ENCODE measurements at regions not wholly inside any gene's neighbourhood (a gene's known extent, or its start where the extent isn't known, plus 50 kb on each side); places are given as distances from the start of the nearest gene placed in this dataset.

- TF ChIP-seq, protein P1, sequence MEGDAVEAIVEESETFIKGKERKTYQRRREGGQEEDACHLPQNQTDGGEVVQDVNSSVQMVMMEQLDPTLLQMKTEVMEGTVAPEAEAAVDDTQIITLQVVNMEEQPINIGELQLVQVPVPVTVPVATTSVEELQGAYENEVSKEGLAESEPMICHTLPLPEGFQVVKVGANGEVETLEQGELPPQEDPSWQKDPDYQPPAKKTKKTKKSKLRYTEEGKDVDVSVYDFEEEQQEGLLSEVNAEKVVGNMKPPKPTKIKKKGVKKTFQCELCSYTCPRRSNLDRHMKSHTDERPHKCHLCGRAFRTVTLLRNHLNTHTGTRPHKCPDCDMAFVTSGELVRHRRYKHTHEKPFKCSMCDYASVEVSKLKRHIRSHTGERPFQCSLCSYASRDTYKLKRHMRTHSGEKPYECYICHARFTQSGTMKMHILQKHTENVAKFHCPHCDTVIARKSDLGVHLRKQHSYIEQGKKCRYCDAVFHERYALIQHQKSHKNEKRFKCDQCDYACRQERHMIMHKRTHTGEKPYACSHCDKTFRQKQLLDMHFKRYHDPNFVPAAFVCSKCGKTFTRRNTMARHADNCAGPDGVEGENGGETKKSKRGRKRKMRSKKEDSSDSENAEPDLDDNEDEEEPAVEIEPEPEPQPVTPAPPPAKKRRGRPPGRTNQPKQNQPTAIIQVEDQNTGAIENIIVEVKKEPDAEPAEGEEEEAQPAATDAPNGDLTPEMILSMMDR (conservative IDR thresholded peaks at IDR 0.05; ENCODE audit: low read depth in 2 of 2) = no peak
- no peak for TF ChIP-seq EZH2 (IDR thresholded peaks at IDR 0.05; ENCODE audit: low read depth, unreplicated experiment)
- no peak for TF ChIP-seq REST (IDR thresholded peaks at IDR 0.05; ENCODE audit: unreplicated experiment)
- no peak for TF ChIP-seq POLR2AphosphoS5 (IDR thresholded peaks at IDR 0.05; ENCODE audit: low read depth)
- TF ChIP-seq EZH2phosphoT487 (IDR thresholded peaks at IDR 0.05; ENCODE audit: unreplicated experiment) = no peak
- no peak for TF ChIP-seq CREB1 (CRISPR knock-in tag; IDR thresholded peaks at IDR 0.05; ENCODE audit: low read depth)
- no peak for TF ChIP-seq ETS1 (IDR thresholded peaks at IDR 0.05)
Measured at GRCh38 chr21:16199539-16199938, 469.8 kb downstream of the USP25 start.

Data from GM23338 (cell line).